Osteoblast (primary cell): ENCODE measurements at regions not wholly inside any gene's neighbourhood (a gene's known extent, or its start where the extent isn't known, plus 50 kb on each side); places are given as distances from the start of the nearest gene placed in this dataset.

Experiments
- DNase-seq: peaks from one replicate; pipeline ENCODE4 v3.0.0; 2011; ENCODE audit warnings: low spot score, mixed read lengths; ENCODE audit not compliant: insufficient read length; ENCODE audit errors: missing footprints
- H2AFZ ChIP-seq: 2 replicates; pipeline ENCODE4 v1.6.0; 2011; ENCODE audit warnings: mild to moderate bottlenecking, low read length
- H3K27ac ChIP-seq: 2 replicates; pipeline ENCODE4 v1.5.1; 2011; ENCODE audit warnings: mild to moderate bottlenecking, low read depth, low read length, moderate library complexity
- H3K27me3 ChIP-seq: 2 replicates; pipeline ENCODE4 v1.6.0; 2012; ENCODE audit warnings: mild to moderate bottlenecking, control low read depth, inconsistent platforms, low read length, moderate library complexity; ENCODE audit not compliant: insufficient read depth
- H3K36me3 ChIP-seq: 2 replicates; pipeline ENCODE4 v1.5.1; 2011; ENCODE audit warnings: mild to moderate bottlenecking, low read length, control low read depth, moderate library complexity; ENCODE audit not compliant: insufficient read depth
- H3K4me1 ChIP-seq: 2 replicates; pipeline ENCODE4 v1.5.1; 2011; ENCODE audit warnings: mild to moderate bottlenecking, low read length, control low read depth, moderate library complexity; ENCODE audit not compliant: insufficient read depth
- H3K4me2 ChIP-seq: 2 replicates; pipeline ENCODE4 v1.6.0; 2011; ENCODE audit warnings: mild to moderate bottlenecking, low read length; ENCODE audit not compliant: insufficient read depth
- H3K4me3 ChIP-seq: fragments of 200-600 bp; sonication (generic); 3 replicates; pipeline ENCODE4 v1.5.1; 2012; ENCODE audit warnings: mild to moderate bottlenecking, low read length, inconsistent platforms; ENCODE audit not compliant: insufficient read depth
- H3K79me2 ChIP-seq: 2 replicates; pipeline ENCODE4 v1.6.0; 2012; ENCODE audit warnings: mild to moderate bottlenecking, low read length, control low read depth, inconsistent platforms; ENCODE audit not compliant: insufficient read depth
- H3K9me3 ChIP-seq: 2 replicates; pipeline ENCODE4 v1.5.1; 2011; ENCODE audit warnings: low read depth, low read length, control low read depth
- H4K20me1 ChIP-seq: 2 replicates; pipeline ENCODE4 v1.6.0; 2012; ENCODE audit warnings: mild to moderate bottlenecking, low read length, control low read depth; ENCODE audit not compliant: insufficient read depth
- TF ChIP-seq, protein P1 (sequence below): IDR thresholded peaks from 2 replicates; pipeline ENCODE4 v1.5.1; 2011; ENCODE audit warnings: mild to moderate bottlenecking, low read depth, low read length, moderate library complexity; ENCODE audit errors: extremely low read depth

GRCh38 chr13:59176775-59177174, 987.0 kb downstream of the DIAPH3 start:
- Histone ChIP-seq H3K4me3 (no peak overlapping the region), H2AFZ (no peak overlapping the region), H3K27me3 (no peaks in the 10 kb centered on the region), H4K20me1 (no peaks in the 10 kb centered on the region), H3K4me2 (no peak overlapping the region), H3K36me3 (no peaks in the 10 kb centered on the region), H3K9me3 (no peaks in the 10 kb centered on the region), H3K4me1 (no peaks in the 10 kb centered on the region), H3K27ac (no peak overlapping the region), H3K79me2 (no peaks in the 10 kb centered on the region)
- TF ChIP-seq, protein P1, sequence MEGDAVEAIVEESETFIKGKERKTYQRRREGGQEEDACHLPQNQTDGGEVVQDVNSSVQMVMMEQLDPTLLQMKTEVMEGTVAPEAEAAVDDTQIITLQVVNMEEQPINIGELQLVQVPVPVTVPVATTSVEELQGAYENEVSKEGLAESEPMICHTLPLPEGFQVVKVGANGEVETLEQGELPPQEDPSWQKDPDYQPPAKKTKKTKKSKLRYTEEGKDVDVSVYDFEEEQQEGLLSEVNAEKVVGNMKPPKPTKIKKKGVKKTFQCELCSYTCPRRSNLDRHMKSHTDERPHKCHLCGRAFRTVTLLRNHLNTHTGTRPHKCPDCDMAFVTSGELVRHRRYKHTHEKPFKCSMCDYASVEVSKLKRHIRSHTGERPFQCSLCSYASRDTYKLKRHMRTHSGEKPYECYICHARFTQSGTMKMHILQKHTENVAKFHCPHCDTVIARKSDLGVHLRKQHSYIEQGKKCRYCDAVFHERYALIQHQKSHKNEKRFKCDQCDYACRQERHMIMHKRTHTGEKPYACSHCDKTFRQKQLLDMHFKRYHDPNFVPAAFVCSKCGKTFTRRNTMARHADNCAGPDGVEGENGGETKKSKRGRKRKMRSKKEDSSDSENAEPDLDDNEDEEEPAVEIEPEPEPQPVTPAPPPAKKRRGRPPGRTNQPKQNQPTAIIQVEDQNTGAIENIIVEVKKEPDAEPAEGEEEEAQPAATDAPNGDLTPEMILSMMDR, result peak; percentile 12
- DNase-seq, result no peak

DNA sequence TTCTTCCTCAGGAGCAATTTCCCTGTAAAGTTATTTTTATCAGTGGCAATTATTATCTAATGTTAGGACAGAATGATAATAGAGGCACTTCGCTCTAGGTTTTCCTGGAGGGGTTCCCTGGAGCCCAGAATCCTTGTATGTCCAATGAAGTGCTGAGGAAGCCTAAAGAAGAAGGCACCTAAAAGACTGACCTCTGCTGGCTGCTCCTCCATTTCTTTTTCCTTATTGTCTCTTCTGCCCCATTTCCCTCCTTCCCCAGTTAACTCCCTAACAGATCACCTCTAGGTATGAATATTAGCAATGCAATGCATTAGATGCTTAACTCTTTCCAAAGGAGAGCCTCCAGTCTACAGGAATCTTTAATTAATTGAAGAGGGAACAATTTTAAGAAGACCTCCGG, 985.4 kb downstream of the DIAPH3 start:
- DNase-seq, result peak; percentile 61
- Histone ChIP-seq H3K9me3 (no peaks in the 10 kb centered on the region), H3K27me3 (no peaks in the 10 kb centered on the region), H4K20me1 (no peaks in the 10 kb centered on the region), H3K4me2 (no peak overlapping the region), H3K27ac (no peak overlapping the region), H3K36me3 (no peaks in the 10 kb centered on the region), H3K79me2 (no peaks in the 10 kb centered on the region), H3K4me3 (no peak overlapping the region), H3K4me1 (no peaks in the 10 kb centered on the region), H2AFZ (no peak overlapping the region)
- TF ChIP-seq, protein P1, result peak; percentile 40

- TF ChIP-seq, protein P1, result no peak
- no peaks in the 10 kb centered on the region for H3K79me2 ChIP-seq
- no peak overlapping the region for H3K4me3 ChIP-seq
- no peaks in the 10 kb centered on the region for H4K20me1 ChIP-seq
- no peak for DNase-seq
- H3K9me3 ChIP-seq, result no peaks in the 10 kb centered on the region
- H3K27ac ChIP-seq, result no peak overlapping the region
- H3K4me1 ChIP-seq, result no peaks in the 10 kb centered on the region
- no peaks in the 10 kb centered on the region for H3K27me3 ChIP-seq
- no peak overlapping the region for H3K4me2 ChIP-seq
- H3K36me3 ChIP-seq, result no peaks in the 10 kb centered on the region
- H2AFZ ChIP-seq, result no peak overlapping the region
Observed at GRCh38 chr13:59182241-59182640, 981.5 kb downstream of the DIAPH3 start.

- Histone ChIP-seq H3K4me3 (no peak overlapping the region), H3K36me3 (no peaks in the 10 kb centered on the region), H3K4me2 (no peak overlapping the region), H3K4me1 (no peaks in the 10 kb centered on the region), H3K79me2 (no peaks in the 10 kb centered on the region), H3K27ac (no peak overlapping the region), H2AFZ (no peak overlapping the region), H3K27me3 (no peaks in the 10 kb centered on the region), H4K20me1 (no peaks in the 10 kb centered on the region), H3K9me3 (no peaks in the 10 kb centered on the region)
- no peak for DNase-seq
- TF ChIP-seq, protein P1, result no peak
Observed at GRCh38 chr13:59197397-59197796, 966.3 kb downstream of the DIAPH3 start.
